ENCODE measurements at regions not wholly inside any gene's neighbourhood (a gene's known extent, or its start where the extent isn't known, plus 50 kb on each side); places are given as distances from the start of the nearest gene placed in this dataset.

DNA sequence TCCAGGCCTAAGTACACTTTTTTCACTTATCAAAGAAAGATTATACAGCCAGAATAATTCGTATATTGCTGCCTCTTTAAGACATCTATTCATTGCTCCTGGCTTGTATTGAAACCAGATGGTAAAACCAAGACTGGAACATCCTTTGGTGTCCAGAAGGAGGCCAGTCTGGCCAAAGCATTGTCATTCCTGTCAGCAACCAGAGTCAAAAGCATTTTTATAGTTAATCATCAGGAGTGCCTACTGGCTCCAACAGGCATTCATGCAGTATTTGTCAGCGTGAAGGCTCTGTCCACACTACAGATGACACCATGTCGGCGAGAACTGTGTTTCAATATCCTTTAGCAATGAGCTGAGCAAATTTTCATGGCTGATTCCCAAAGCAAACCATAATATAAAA is 118.0 kb upstream of the G2E3 start:
- no peak for TF ChIP-seq POLR2AphosphoS5 (IDR thresholded peaks at IDR 0.05; ENCODE audit: low read length)
- no peak for TF ChIP-seq JUND (IDR thresholded peaks at IDR 0.05; ENCODE audit: low read depth, low read length)
- TF ChIP-seq, protein P1, sequence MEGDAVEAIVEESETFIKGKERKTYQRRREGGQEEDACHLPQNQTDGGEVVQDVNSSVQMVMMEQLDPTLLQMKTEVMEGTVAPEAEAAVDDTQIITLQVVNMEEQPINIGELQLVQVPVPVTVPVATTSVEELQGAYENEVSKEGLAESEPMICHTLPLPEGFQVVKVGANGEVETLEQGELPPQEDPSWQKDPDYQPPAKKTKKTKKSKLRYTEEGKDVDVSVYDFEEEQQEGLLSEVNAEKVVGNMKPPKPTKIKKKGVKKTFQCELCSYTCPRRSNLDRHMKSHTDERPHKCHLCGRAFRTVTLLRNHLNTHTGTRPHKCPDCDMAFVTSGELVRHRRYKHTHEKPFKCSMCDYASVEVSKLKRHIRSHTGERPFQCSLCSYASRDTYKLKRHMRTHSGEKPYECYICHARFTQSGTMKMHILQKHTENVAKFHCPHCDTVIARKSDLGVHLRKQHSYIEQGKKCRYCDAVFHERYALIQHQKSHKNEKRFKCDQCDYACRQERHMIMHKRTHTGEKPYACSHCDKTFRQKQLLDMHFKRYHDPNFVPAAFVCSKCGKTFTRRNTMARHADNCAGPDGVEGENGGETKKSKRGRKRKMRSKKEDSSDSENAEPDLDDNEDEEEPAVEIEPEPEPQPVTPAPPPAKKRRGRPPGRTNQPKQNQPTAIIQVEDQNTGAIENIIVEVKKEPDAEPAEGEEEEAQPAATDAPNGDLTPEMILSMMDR (IDR thresholded peaks at IDR 0.05 in 2 of 3, conservative IDR thresholded peaks at IDR 0.05 in 1 of 3; ENCODE audit: control insufficient read depth in 2 of 3, extremely low read depth in 1 of 3, insufficient read depth in 1 of 3, low read depth in 3 of 3, low read length in 3 of 3): no peak
- TF ChIP-seq WRNIP1 (IDR thresholded peaks at IDR 0.05; ENCODE audit: borderline replicate concordance, low read depth, low read length): no peak
- no peak for TF ChIP-seq CEBPB (IDR thresholded peaks at IDR 0.05; ENCODE audit: borderline replicate concordance in 1 of 2, low read depth in 2 of 2, low read length in 2 of 2)
- TF ChIP-seq TAF1 (IDR thresholded peaks at IDR 0.05; ENCODE audit: borderline replicate concordance, low read depth, low read length): no peak
- no peak for TF ChIP-seq RB1 (IDR thresholded peaks at IDR 0.05; ENCODE audit: borderline replicate concordance)
- no peak for TF ChIP-seq SMARCA5 (IDR thresholded peaks at IDR 0.05)
- TF ChIP-seq NFYB (IDR thresholded peaks at IDR 0.05; ENCODE audit: insufficient read depth, low read depth, low read length): no peak
- TF ChIP-seq, protein P2, sequence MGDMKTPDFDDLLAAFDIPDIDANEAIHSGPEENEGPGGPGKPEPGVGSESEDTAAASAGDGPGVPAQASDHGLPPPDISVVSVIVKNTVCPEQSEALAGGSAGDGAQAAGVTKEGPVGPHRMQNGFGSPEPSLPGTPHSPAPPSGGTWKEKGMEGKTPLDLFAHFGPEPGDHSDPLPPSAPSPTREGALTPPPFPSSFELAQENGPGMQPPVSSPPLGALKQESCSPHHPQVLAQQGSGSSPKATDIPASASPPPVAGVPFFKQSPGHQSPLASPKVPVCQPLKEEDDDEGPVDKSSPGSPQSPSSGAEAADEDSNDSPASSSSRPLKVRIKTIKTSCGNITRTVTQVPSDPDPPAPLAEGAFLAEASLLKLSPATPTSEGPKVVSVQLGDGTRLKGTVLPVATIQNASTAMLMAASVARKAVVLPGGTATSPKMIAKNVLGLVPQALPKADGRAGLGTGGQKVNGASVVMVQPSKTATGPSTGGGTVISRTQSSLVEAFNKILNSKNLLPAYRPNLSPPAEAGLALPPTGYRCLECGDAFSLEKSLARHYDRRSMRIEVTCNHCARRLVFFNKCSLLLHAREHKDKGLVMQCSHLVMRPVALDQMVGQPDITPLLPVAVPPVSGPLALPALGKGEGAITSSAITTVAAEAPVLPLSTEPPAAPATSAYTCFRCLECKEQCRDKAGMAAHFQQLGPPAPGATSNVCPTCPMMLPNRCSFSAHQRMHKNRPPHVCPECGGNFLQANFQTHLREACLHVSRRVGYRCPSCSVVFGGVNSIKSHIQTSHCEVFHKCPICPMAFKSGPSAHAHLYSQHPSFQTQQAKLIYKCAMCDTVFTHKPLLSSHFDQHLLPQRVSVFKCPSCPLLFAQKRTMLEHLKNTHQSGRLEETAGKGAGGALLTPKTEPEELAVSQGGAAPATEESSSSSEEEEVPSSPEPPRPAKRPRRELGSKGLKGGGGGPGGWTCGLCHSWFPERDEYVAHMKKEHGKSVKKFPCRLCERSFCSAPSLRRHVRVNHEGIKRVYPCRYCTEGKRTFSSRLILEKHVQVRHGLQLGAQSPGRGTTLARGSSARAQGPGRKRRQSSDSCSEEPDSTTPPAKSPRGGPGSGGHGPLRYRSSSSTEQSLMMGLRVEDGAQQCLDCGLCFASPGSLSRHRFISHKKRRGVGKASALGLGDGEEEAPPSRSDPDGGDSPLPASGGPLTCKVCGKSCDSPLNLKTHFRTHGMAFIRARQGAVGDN (IDR thresholded peaks at IDR 0.05): no peak

All from GM12878 (cell line).